K562 (cell line): ENCODE measurements at regions not wholly inside any gene's neighbourhood (a gene's known extent, or its start where the extent isn't known, plus 50 kb on each side); places are given as distances from the start of the nearest gene placed in this dataset.

Experiments used
- ATAC-seq: fragments of 200-7000 bp; cut with Tn5 transposase; 3 replicates; pipeline ENCODE4 v1.9.1; 2020; ENCODE audit warnings: moderate library complexity
- BruUV-seq: library from RNA; stranded (reverse); fragments of 400-500 nt; replicated peaks from 2 replicates; lab custom pipeline; 2021; lab: Mats Ljungman, UMichigan
- CTCF ChIA-PET: fragments of 300-600 bp; formaldehyde crosslinking; extraction: SDS; loops from one replicate; lab custom pipeline; 2021; ENCODE audit warnings: low intra/inter-chr PET ratio; lab: Yijun Ruan, JAX
- POLR2A ChIA-PET: fragments of 300-600, 350-650 bp; sonication (Branson Sonifier 250); formaldehyde crosslinking; extraction: SDS; loops from one replicate; lab custom pipeline; 2021; ENCODE audit warnings: antibody characterized with exemption, inconsistent platforms; lab: Yijun Ruan, JAX
- DNase-seq, 4 experiments: peaks; one replicate each; pipeline versions ENCODE4 v3.0.0 to v3.0.0-alpha.2; 2011 to 2018; ENCODE audit warnings: low spot score in 3 of 4, mixed read lengths in 3 of 4; ENCODE audit errors: extremely low read depth in 1 of 4
- FAIRE-seq: peaks from 2 replicates; lab custom pipeline; 2011; peaks lifted over from hg19 to GRCh38; lab: Jason Lieb, UNC
- H2AFZ ChIP-seq: 2 replicates; pipeline ENCODE4 v1.6.0; 2011; ENCODE audit warnings: low read depth, low read length, control low read depth, inconsistent platforms
- H3K27ac ChIP-seq: fragments of 200-600 bp; 3 replicates; pipeline ENCODE4 v1.8.0; 2011; ENCODE audit warnings: low read depth, mild to moderate bottlenecking, control low read depth, inconsistent platforms, low read length, moderate library complexity, mixed read lengths; ENCODE audit errors: extremely low read depth
- H3K27me3 ChIP-seq, 2 experiments: fragments of 300-600 bp in 1 of 2; 2 replicates in 1 of 2; 3 replicates in 1 of 2; pipeline versions ENCODE4 v1.6.0 to v1.8.0; 2011; ENCODE audit warnings: inconsistent platforms in 2 of 2, low read length in 2 of 2, mild to moderate bottlenecking in 1 of 2, mixed read lengths in 1 of 2, moderate library complexity in 1 of 2; ENCODE audit not compliant: control insufficient read depth in 2 of 2, insufficient read depth in 2 of 2
- H3K36me3 ChIP-seq: fragments of 300-600 bp; 3 replicates; pipeline ENCODE4 v1.8.0; 2011; ENCODE audit warnings: mild to moderate bottlenecking, low read length, inconsistent platforms; ENCODE audit not compliant: control insufficient read depth, insufficient read depth
- H3K4me1 ChIP-seq, 2 experiments: fragments of 200-600 bp in 1 of 2; replicated peaks in 1 of 2; 2 replicates in 1 of 2; 3 replicates in 1 of 2; pipeline versions ENCODE4 v1.5.1 to v1.8.0; 2011; ENCODE audit warnings: inconsistent platforms in 2 of 2, low read length in 2 of 2, mild to moderate bottlenecking in 1 of 2, mixed read lengths in 1 of 2, moderate library complexity in 1 of 2; ENCODE audit not compliant: control insufficient read depth in 2 of 2, insufficient read depth in 2 of 2
- H3K4me2 ChIP-seq: 2 replicates; pipeline ENCODE4 v1.6.1; 2011; ENCODE audit warnings: low read length, control low read depth, inconsistent platforms, mixed read lengths; ENCODE audit not compliant: insufficient read depth
- H3K4me3 ChIP-seq: fragments of 200-600 bp; sonication (generic), shearing (Covaris generic); 2 replicates; pipeline ENCODE4 v1.5.1; 2016; ENCODE audit warnings: control low read depth, inconsistent platforms
- H3K79me2 ChIP-seq: fragments of 200-600 bp; 3 replicates; pipeline ENCODE4 v1.8.0; 2011; ENCODE audit warnings: low read length, inconsistent platforms; ENCODE audit not compliant: control insufficient read depth, insufficient read depth
- H3K9ac ChIP-seq, 2 experiments: 2 replicates each; pipeline versions ENCODE4 v1.6.0 to v1.6.1; 2011; ENCODE audit warnings: low read depth in 2 of 2, low read length in 2 of 2, control low read depth in 1 of 2, inconsistent platforms in 1 of 2, mild to moderate bottlenecking in 1 of 2, mixed read lengths in 1 of 2; ENCODE audit not compliant: insufficient read depth in 1 of 2
- H3K9me1 ChIP-seq: one replicate; pipeline ENCODE4 v1.6.0; 2011; ENCODE audit warnings: inconsistent platforms, mild to moderate bottlenecking, low read length, moderate library complexity; ENCODE audit not compliant: control insufficient read depth, insufficient read depth
- H3K9me3 ChIP-seq: replicated peaks from 2 replicates; pipeline ENCODE4 v1.5.1; 2011; ENCODE audit warnings: low read depth, low read length, inconsistent platforms; ENCODE audit not compliant: control insufficient read depth, insufficient read depth
- H4K20me1 ChIP-seq: replicated peaks from 2 replicates; pipeline ENCODE4 v1.6.1; 2011; ENCODE audit warnings: low read length, inconsistent platforms, mixed read lengths; ENCODE audit not compliant: control insufficient read depth, insufficient read depth
- FOXA3 ChIP-seq, 2 experiments: fragments of 450-650 bp in 1 of 2; sonication (generic) in 1 of 2; formaldehyde crosslinking; IDR thresholded peaks in 1 of 2; conservative IDR thresholded peaks in 1 of 2; 2 replicates each; pipeline versions ENCODE4 v1.4.0 to v1.8.0; 2020 to 2022; ENCODE audit warnings: mild to moderate bottlenecking in 2 of 2, missing genetic modification reagents in 1 of 2
- NFATC3 ChIP-seq: fragments of 450-650 bp; IDR thresholded peaks from 2 replicates; pipeline ENCODE4 v1.6.1; 2017; ENCODE audit warnings: mild to moderate bottlenecking
- OTX1 ChIP-seq: fragments of 450-650 bp; formaldehyde crosslinking; IDR thresholded peaks from 2 replicates; pipeline ENCODE4 v1.4.0; 2022; ENCODE audit warnings: mild to moderate bottlenecking
- POLR2A ChIP-seq: fragments of 450-650 bp; conservative IDR thresholded peaks from 2 replicates; pipeline ENCODE4 v1.6.1; 2016
- POLR2H ChIP-seq: IDR thresholded peaks from 2 replicates; pipeline ENCODE4 v1.6.1; 2016; ENCODE audit warnings: missing genetic modification characterization, low read depth, mild to moderate bottlenecking, control low read depth, missing compliant biosample characterization, moderate library complexity
- SOX6 ChIP-seq: fragments of 450-650 bp; IDR thresholded peaks from 2 replicates; pipeline ENCODE4 v1.6.1; 2014; ENCODE audit warnings: mild to moderate bottlenecking
- SPI1 ChIP-seq: IDR thresholded peaks from 2 replicates; pipeline ENCODE4 v1.6.1; 2011; ENCODE audit warnings: low read depth, low read length, control low read depth, borderline replicate concordance
- TAF9B ChIP-seq: fragments of 450-650 bp; IDR thresholded peaks from 2 replicates; pipeline ENCODE4 v1.6.1; 2018; ENCODE audit warnings: mild to moderate bottlenecking; ENCODE audit not compliant: partially characterized antibody
- TGIF2 ChIP-seq: sonication (generic); formaldehyde crosslinking; IDR thresholded peaks from 2 replicates; pipeline ENCODE4 v1.8.1; 2022; ENCODE audit warnings: mild to moderate bottlenecking, missing genetic modification reagents, moderate library complexity
- ZNF766 ChIP-seq: fragments of 200-800 bp; sonication (Bioruptor generic); conservative IDR thresholded peaks from 2 replicates; pipeline ENCODE4 v1.6.1; 2016; ENCODE audit warnings: missing genetic modification characterization, missing compliant biosample characterization
- WGBS: fragments of 100-300 bp; shearing (Covaris generic); methylation state at CpG from one replicate; pipeline ENCODE4 v1.1.6; 2016; ENCODE audit warnings: low coverage, mixed read lengths; ENCODE audit not compliant: insufficient coverage; ENCODE audit errors: missing lambda C conversion rate; 5-methylcytosine and 5-hydroxymethylcytosine counted together
- in situ Hi-C: fragments of 300-500 bp; cut with MboI; formaldehyde crosslinking; loops from 4 replicates; pipeline ENCODE4 v1.15.0; 2018; ENCODE audit warnings: inconsistent platforms, mixed read lengths
- intact Hi-C: fragments of 100-400 bp; cut with micrococcal nuclease; formaldehyde crosslinking; loops from 2 replicates; pipeline ENCODE4 v1.14.2; 2022
- TF ChIP-seq, protein P1 (sequence below): fragments of 450-650 bp; IDR thresholded peaks from 2 replicates; pipeline ENCODE4 v1.6.1; 2016; ENCODE audit warnings: low read depth, mild to moderate bottlenecking, moderate library complexity

DNA sequence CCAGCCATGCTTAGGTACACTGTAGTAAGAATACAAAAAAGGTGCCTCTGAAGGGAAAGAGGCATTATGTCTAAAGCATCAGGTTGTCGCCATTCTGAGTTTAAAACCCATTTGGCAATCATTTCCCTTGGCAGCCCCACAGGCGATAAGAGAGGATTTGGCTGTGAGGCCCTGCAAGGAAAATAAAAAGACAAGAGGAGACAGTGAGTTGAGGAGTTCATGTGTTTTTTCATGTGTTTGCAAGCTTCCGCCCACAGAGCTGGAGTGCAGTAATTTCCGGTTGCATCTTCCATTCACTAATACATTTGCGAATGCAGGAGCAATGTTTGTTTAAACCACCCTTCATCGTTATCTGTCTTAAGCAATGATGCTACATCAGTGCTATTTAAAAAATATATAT, 138.5 kb upstream of the SOX4 start:
- DNase-seq: no peak
- intact Hi-C loops: no loop called here
- no peaks in the 10 kb centered on the region for H3K36me3 ChIP-seq
- no peaks in the 10 kb centered on the region for H3K9me1 ChIP-seq
- H3K4me3 ChIP-seq: no peak overlapping the region
- no peak overlapping the region for H3K27ac ChIP-seq
- TF ChIP-seq POLR2A (no peak), TAF9B (no peak), NFATC3 (no peak), TGIF2 (CRISPR knock-in tag) (no peak), POLR2H (tag) (no peak), SOX6 (no peak), SPI1 (no peak), OTX1 (CRISPR knock-in tag) (no peak), ZNF766 (no peak), FOXA3 (CRISPR knock-in tag; conservative IDR thresholded peaks at IDR 0.05 in 1 of 2, IDR thresholded peaks at IDR 0.05 in 1 of 2) (no peak)
- TF ChIP-seq, protein P1, sequence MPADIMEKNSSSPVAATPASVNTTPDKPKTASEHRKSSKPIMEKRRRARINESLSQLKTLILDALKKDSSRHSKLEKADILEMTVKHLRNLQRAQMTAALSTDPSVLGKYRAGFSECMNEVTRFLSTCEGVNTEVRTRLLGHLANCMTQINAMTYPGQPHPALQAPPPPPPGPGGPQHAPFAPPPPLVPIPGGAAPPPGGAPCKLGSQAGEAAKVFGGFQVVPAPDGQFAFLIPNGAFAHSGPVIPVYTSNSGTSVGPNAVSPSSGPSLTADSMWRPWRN: no peak
- in situ Hi-C loops: no loop called here
- no peaks in the 10 kb centered on the region for H3K79me2 ChIP-seq
- H3K4me2 ChIP-seq: no peak overlapping the region
- no peak for ATAC-seq
- WGBS: 4% methylated on average over 6 of the region's 6 CpGs
- no peak for FAIRE-seq
- H4K20me1 ChIP-seq: no peaks in the 10 kb centered on the region
- POLR2A ChIA-PET: no interaction called here
- no peaks in the 10 kb centered on the region for H3K9me3 ChIP-seq
- no peaks in the 10 kb centered on the region for H3K4me1 ChIP-seq
- no peak overlapping the region for H2AFZ ChIP-seq
- H3K27me3 ChIP-seq: peaks cover 0 to 8% of the 10 kb centered on the region in 2 experiments; a peak in 2 of 5 replicates
- CTCF ChIA-PET: no interaction called here
- BruUV-seq: no TSS peak
- H3K9ac ChIP-seq: no peak overlapping the region
